Left lung (tissue), 4 donors: ENCODE measurements at regions not wholly inside any gene's neighbourhood (a gene's known extent, or its start where the extent isn't known, plus 50 kb on each side); places are given as distances from the start of the nearest gene placed in this dataset.

Experiments used
- ATAC-seq: fragments of 200-7000 bp; cut with Tn5 transposase; one replicate; pipeline ENCODE4 v1.9.1; 2020; ENCODE audit warnings: moderate library complexity
- DNase-seq, 4 donors: peaks; one replicate each; pipeline ENCODE4 v3.0.0-alpha.2; 2013 to 2020
- H3K27ac ChIP-seq, 2 donors: fragments of 200-600 bp; sonication (generic) in 1 of 2; one replicate each; pipeline versions ENCODE4 v1.5.0 to v1.8.0; 2020 to 2021
- H3K27me3 ChIP-seq, 2 donors: fragments of 200-600 bp; sonication (generic) in 1 of 2; one replicate each; pipeline versions ENCODE4 v1.5.0 to v1.8.0; 2020 to 2021
- H3K36me3 ChIP-seq, 2 donors: fragments of 200-600 bp; sonication (generic) in 1 of 2; one replicate each; pipeline versions ENCODE4 v1.5.0 to v1.8.0; 2020 to 2021
- H3K4me1 ChIP-seq, 2 donors: fragments of 200-600 bp; one replicate each; pipeline ENCODE4 v1.8.0; 2021
- H3K4me3 ChIP-seq, 2 donors: fragments of 200-600 bp; sonication (generic) in 1 of 2; one replicate each; pipeline versions ENCODE4 v1.5.0 to v1.8.0; 2020 to 2021; ENCODE audit warnings: mild to moderate bottlenecking in 1 of 2
- H3K9me3 ChIP-seq, 2 donors: fragments of 200-600 bp; sonication (generic) in 1 of 2; one replicate each; pipeline versions ENCODE4 v1.5.0 to v1.8.0; 2020 to 2021
- CTCF ChIP-seq, 2 donors: fragments of 200-600 bp; sonication (generic) in 1 of 2; IDR thresholded peaks; one replicate each; pipeline versions ENCODE4 v1.5.0 to v1.8.0; 2021; ENCODE audit warnings: antibody characterized with exemption in 2 of 2
- intact Hi-C, 2 donors: fragments of 100-400 bp; cut with DNase I; formaldehyde crosslinking; loops; one replicate each; pipeline versions ENCODE4 v1.11.2 to v1.14.2; 2022
- donor health status: DM: no; HTN: yes; CAD: no.
- donor health status: DM: no; HTN: no; CAD: no.

GRCh38 chr3:8256441-8257071 is 245.1 kb upstream of the LMCD1 start:
- TF ChIP-seq CTCF (IDR thresholded peaks at IDR 0.05), result no peak
- ATAC-seq, result no peak
- no peak overlapping the region for H3K27ac ChIP-seq
- H3K4me1 ChIP-seq, result no peaks in the 10 kb centered on the region
- intact Hi-C loops, result no loop called here
- no peak for DNase-seq
- H3K36me3 ChIP-seq, result no peaks in the 10 kb centered on the region
- no peaks in the 10 kb centered on the region for H3K27me3 ChIP-seq
- H3K9me3 ChIP-seq, result peaks cover 0 to 10% of the 10 kb centered on the region in 2 donors
- no peak overlapping the region for H3K4me3 ChIP-seq

- no peak for ATAC-seq
- TF ChIP-seq CTCF (IDR thresholded peaks at IDR 0.05), result no peak
- Histone ChIP-seq H3K4me1 (no peaks in the 10 kb centered on the region), H3K27me3 (no peaks in the 10 kb centered on the region), H3K27ac (no peak overlapping the region), H3K36me3 (no peaks in the 10 kb centered on the region), H3K9me3 (peaks cover 0 to 12% of the 10 kb centered on the region in 2 donors), H3K4me3 (no peak overlapping the region)
- no peak for DNase-seq
- intact Hi-C loops, result no loop called here
These were observed 240.6 kb upstream of the LMCD1 start for GRCh38 chr3:8261018-8261417.

GRCh38 chr3:8266730-8267131 is 234.9 kb upstream of the LMCD1 start:
- no peak for ATAC-seq
- no peak for TF ChIP-seq CTCF (IDR thresholded peaks at IDR 0.05)
- H3K27ac ChIP-seq, result no peak overlapping the region
- DNase-seq, result no peak
- H3K36me3 ChIP-seq, result no peaks in the 10 kb centered on the region
- no peaks in the 10 kb centered on the region for H3K4me1 ChIP-seq
- intact Hi-C loops, result no loop called here
- no peak overlapping the region for H3K4me3 ChIP-seq
- no peaks in the 10 kb centered on the region for H3K27me3 ChIP-seq
- H3K9me3 ChIP-seq, result peaks cover 0 to under 1% of the 10 kb centered on the region in 2 donors

GRCh38 chr3:8273479-8273878 is 228.1 kb upstream of the LMCD1 start:
- TF ChIP-seq CTCF (IDR thresholded peaks at IDR 0.05), result no peak
- no peak for DNase-seq
- intact Hi-C loops, result no loop called here
- Histone ChIP-seq H3K27ac (no peak overlapping the region), H3K4me1 (no peaks in the 10 kb centered on the region), H3K9me3 (peaks cover 0 to 3% of the 10 kb centered on the region in 2 donors), H3K36me3 (no peaks in the 10 kb centered on the region), H3K4me3 (no peak overlapping the region), H3K27me3 (no peaks in the 10 kb centered on the region)
- ATAC-seq, result no peak

- H3K27me3 ChIP-seq, result no peaks in the 10 kb centered on the region
- no peaks in the 10 kb centered on the region for H3K4me1 ChIP-seq
- H3K27ac ChIP-seq, result no peak overlapping the region
- TF ChIP-seq CTCF (IDR thresholded peaks at IDR 0.05), result no peak
- ATAC-seq, result no peak
- H3K9me3 ChIP-seq, result peaks cover 0 to 3% of the 10 kb centered on the region in 2 donors
- no peaks in the 10 kb centered on the region for H3K36me3 ChIP-seq
- no peak for DNase-seq
- intact Hi-C loops, result no loop called here
- no peak overlapping the region for H3K4me3 ChIP-seq
These were observed 225.6 kb upstream of the LMCD1 start for GRCh38 chr3:8276056-8276455.
